Ishikawa (cell line): ENCODE measurements at regions not wholly inside any gene's neighbourhood (a gene's known extent, or its start where the extent isn't known, plus 50 kb on each side); places are given as distances from the start of the nearest gene placed in this dataset.

Experiments used
- CEBPB ChIP-seq: IDR thresholded peaks from 2 replicates; pipeline ENCODE4 v1.6.1; 2012
- CREB1 ChIP-seq: IDR thresholded peaks from 2 replicates; pipeline ENCODE4 v1.6.1; 2012; ENCODE audit warnings: low read depth
- EGR1 ChIP-seq: IDR thresholded peaks from 2 replicates; pipeline ENCODE4 v1.6.1; 2012
- EP300 ChIP-seq: IDR thresholded peaks from 2 replicates; pipeline ENCODE4 v1.6.1; 2012; ENCODE audit warnings: borderline replicate concordance
- FOXM1 ChIP-seq: IDR thresholded peaks from 2 replicates; pipeline ENCODE4 v1.6.1; 2012; ENCODE audit warnings: low read depth, borderline replicate concordance
- NFIC ChIP-seq: IDR thresholded peaks from 2 replicates; pipeline ENCODE4 v1.6.1; 2012
- RAD21 ChIP-seq: IDR thresholded peaks from 2 replicates; pipeline ENCODE4 v1.6.1; 2012; ENCODE audit warnings: low read depth
- TAF1 ChIP-seq: IDR thresholded peaks from 2 replicates; pipeline ENCODE4 v1.6.1; 2012; ENCODE audit warnings: low read depth, mild to moderate bottlenecking
- TCF12 ChIP-seq: IDR thresholded peaks from 2 replicates; pipeline ENCODE4 v1.6.1; 2012; ENCODE audit warnings: low read depth
- TEAD4 ChIP-seq: IDR thresholded peaks from 2 replicates; pipeline ENCODE4 v1.6.1; 2012
- YY1 ChIP-seq: IDR thresholded peaks from 2 replicates; pipeline ENCODE4 v1.6.1; 2012; ENCODE audit warnings: low read depth
- ZBTB7A ChIP-seq: IDR thresholded peaks from 2 replicates; pipeline ENCODE4 v1.6.1; 2012; ENCODE audit warnings: low read depth
- TF ChIP-seq, protein P1 (sequence below): IDR thresholded peaks from 2 replicates; pipeline ENCODE4 v1.6.1; 2012
- TF ChIP-seq, protein P2 (sequence below): IDR thresholded peaks from 2 replicates; pipeline ENCODE4 v1.6.1; 2012; ENCODE audit warnings: low read depth, mild to moderate bottlenecking
- TF ChIP-seq, protein P3 (sequence below): IDR thresholded peaks from 2 replicates; pipeline ENCODE4 v1.6.1; 2012

DNA sequence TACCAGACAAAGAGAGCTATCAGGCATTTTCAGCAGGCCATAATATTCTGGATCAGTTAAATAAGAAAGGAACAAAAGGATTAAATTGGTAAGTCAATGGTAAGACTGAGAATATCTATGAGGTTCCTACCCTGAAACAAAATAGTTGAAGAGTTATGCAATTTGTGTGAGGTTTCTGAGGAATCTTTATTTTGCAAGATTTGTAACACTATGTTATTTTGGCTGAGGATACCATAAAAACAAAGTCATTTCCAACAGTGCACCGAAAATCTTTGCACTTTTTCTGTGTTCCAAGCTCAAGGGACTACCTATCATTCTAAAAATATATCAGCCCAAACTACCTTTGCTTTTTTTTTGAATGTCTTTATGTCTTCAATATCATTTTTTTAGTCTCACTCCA lies 383.3 kb upstream of the CITED2 start:
- TF ChIP-seq FOXM1, result no peak
- TF ChIP-seq, protein P1, sequence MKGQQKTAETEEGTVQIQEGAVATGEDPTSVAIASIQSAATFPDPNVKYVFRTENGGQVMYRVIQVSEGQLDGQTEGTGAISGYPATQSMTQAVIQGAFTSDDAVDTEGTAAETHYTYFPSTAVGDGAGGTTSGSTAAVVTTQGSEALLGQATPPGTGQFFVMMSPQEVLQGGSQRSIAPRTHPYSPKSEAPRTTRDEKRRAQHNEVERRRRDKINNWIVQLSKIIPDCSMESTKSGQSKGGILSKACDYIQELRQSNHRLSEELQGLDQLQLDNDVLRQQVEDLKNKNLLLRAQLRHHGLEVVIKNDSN, result no peak
- no peak for TF ChIP-seq NFIC
- TF ChIP-seq EGR1, result no peak
- TF ChIP-seq, protein P2, sequence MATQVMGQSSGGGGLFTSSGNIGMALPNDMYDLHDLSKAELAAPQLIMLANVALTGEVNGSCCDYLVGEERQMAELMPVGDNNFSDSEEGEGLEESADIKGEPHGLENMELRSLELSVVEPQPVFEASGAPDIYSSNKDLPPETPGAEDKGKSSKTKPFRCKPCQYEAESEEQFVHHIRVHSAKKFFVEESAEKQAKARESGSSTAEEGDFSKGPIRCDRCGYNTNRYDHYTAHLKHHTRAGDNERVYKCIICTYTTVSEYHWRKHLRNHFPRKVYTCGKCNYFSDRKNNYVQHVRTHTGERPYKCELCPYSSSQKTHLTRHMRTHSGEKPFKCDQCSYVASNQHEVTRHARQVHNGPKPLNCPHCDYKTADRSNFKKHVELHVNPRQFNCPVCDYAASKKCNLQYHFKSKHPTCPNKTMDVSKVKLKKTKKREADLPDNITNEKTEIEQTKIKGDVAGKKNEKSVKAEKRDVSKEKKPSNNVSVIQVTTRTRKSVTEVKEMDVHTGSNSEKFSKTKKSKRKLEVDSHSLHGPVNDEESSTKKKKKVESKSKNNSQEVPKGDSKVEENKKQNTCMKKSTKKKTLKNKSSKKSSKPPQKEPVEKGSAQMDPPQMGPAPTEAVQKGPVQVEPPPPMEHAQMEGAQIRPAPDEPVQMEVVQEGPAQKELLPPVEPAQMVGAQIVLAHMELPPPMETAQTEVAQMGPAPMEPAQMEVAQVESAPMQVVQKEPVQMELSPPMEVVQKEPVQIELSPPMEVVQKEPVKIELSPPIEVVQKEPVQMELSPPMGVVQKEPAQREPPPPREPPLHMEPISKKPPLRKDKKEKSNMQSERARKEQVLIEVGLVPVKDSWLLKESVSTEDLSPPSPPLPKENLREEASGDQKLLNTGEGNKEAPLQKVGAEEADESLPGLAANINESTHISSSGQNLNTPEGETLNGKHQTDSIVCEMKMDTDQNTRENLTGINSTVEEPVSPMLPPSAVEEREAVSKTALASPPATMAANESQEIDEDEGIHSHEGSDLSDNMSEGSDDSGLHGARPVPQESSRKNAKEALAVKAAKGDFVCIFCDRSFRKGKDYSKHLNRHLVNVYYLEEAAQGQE, result no peak

DNA sequence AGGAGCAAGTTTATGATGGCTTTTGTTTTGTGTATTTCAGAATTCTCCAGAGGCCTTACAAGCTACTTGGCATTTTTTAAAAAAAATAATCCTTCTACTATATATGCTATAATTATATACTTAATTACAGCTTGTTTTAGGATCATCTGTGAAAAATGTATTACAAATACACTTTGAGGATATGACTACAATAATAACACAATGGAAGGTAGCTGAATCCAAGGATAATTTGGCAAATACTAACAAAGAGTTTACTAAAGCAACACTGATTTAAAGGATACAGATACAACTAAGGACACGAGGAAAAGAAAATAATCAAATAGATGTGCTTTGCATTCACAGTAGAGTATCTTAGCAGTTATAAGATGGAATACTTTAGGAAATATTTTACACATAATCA lies 381.9 kb upstream of the CITED2 start:
- TF ChIP-seq, protein P3, sequence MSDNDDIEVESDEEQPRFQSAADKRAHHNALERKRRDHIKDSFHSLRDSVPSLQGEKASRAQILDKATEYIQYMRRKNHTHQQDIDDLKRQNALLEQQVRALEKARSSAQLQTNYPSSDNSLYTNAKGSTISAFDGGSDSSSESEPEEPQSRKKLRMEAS, result no peak
- no peak for TF ChIP-seq TAF1
- no peak for TF ChIP-seq ZBTB7A
- no peak for TF ChIP-seq TEAD4
- TF ChIP-seq FOXM1, result no peak
- no peak for TF ChIP-seq RAD21
- TF ChIP-seq, protein P2, result no peak
- TF ChIP-seq, protein P1, result no peak
- no peak for TF ChIP-seq CREB1
- no peak for TF ChIP-seq CEBPB
- TF ChIP-seq EGR1, result no peak
- TF ChIP-seq YY1, result no peak
- TF ChIP-seq EP300, result no peak
- no peak for TF ChIP-seq TCF12
- TF ChIP-seq NFIC, result no peak

DNA sequence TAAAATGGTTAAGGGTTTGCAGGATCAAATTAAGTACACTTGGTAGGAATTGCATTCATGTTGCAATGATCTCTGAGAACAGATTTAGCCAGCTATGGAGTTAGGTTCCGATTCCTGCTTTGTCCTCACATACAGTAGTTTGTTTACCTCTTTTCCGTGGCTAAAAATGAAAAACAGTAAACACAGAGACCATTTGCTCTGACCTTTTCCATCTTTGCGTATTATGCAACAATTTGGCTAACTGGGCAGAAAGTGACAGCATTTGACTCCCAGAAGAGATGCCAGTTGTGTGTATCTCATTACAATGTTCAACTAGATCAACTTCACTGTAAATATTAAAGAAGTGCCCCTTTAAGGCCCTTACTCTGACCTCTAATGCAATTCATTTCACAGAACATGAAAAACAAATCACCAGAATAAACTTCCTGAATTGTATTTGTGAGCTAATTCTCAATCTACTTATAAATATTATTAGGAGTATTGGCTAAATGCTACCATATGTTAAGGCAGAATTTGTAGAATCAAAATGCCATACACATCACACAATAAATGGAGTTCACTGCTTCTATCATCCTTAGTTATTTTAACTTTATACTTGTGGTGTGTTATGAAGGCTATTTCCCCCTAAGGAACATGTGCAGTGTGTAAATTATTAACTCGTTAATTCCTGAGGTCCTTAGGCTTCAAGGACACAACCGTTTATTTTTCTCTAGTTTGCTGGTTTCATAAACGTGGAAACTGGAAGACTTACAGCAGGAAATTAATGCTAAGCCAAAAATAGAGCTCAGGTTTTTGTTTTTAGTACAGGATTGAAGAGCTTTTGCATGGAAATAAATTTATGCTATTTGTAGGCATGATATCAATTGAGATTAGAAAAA lies 380.7 kb upstream of the CITED2 start:
- no peak for TF ChIP-seq ZBTB7A
- TF ChIP-seq, protein P2, result no peak
- no peak for TF ChIP-seq EP300
- TF ChIP-seq TCF12, result no peak
- TF ChIP-seq, protein P1, result no peak
- no peak for TF ChIP-seq CREB1
- TF ChIP-seq NFIC, result no peak
- no peak for TF ChIP-seq TEAD4
- TF ChIP-seq YY1, result no peak
- TF ChIP-seq CEBPB, result no peak
- TF ChIP-seq TAF1, result no peak
- TF ChIP-seq, protein P3, result no peak
- TF ChIP-seq EGR1, result no peak

DNA sequence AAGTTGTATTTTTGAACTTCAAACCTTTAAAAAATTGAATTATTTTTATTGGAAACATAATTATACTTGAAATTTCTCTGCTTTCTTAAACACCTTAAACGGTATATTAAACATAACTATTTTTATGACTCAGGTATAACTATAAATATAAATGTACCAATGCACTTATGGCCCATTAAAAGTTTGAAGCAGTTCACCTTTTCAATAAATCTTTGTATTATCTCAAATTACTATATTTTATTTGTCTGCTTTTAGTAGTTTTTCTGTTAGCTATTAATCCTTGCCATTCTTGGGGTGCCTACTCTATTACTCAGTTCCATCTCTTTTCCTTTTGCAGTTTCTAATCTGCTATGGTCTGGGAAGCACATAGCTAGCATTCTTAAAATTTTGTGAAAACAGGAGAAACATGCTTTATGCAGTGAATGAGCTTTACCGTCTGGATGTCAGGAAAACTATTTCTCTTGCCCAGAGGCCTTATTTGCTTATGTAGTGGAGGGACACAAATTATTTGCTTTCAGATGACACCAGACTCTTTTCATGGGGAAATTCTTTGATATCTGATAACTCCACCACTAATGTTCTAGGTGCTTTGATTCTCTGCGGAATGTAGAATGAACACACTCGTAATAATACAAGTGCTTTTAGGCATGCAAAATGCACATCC lies 378.9 kb upstream of the CITED2 start:
- TF ChIP-seq, protein P3, result no peak
- TF ChIP-seq, protein P2, result no peak
- TF ChIP-seq, protein P1, result no peak
- TF ChIP-seq TAF1 (no peak), TEAD4 (peak; percentile 77), FOXM1 (0 out of 2 replicates have a peak, but pooled peaks have one; percentile 36), EP300 (peak; percentile 38; the same call in 1 of the 2 replicates), RAD21 (no peak), CREB1 (no peak), TCF12 (no peak)
